GM19438 (cell line): ENCODE measurements at regions not wholly inside any gene's neighbourhood (a gene's known extent, or its start where the extent isn't known, plus 50 kb on each side); places are given as distances from the start of the nearest gene placed in this dataset.
A peak's percentile ranks its signal among the peaks of the same experiment; 100 is the strongest.

Experiments
- ATAC-seq: cut with Tn5 transposase; IDR thresholded peaks from one replicate; pipeline ENCODE4 v1.9.1; 2021; ENCODE audit warnings: low read depth; ENCODE audit not compliant: unreplicated experiment

DNA sequence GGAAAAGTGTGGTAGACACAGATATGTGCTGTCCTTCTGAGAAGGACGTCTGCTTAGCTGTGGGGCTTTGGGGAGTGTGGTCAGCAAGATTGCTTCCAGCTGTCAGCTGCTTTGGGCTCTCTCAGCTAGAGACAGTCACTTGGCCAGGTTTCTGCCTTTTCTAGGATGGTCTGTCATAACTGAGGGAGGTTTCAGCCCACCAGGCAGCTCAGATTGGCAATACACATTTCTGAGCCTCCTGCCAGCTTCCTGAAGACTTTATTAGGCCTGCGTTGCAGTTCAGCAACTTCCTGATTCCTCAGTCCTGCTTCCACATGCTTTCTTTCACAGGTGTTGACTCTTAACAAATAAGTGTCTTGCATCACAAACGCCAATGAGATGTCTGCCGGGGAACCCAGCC, 286.5 kb downstream of the SQOR start:
- ATAC-seq: no peak

DNA sequence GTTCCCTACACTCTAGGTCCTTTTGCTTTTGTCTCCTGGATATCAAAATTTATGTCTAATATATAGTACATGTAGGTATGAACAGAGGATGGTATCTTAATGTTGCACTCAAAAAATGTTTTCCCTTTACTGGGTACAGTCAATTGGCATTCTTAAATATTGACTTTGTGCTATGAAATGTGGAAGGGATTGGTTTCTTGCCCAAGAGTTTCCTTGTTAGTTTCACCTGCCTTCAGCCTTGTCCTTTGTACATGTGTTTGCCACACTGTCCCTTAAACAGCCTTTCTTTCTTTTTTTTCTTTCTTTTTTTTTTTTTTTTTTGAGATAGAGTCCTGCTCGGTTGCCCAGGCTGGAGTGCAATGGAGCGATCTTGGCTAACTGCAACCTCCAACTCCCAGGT, 287.1 kb downstream of the SQOR start:
- ATAC-seq: no peak

DNA sequence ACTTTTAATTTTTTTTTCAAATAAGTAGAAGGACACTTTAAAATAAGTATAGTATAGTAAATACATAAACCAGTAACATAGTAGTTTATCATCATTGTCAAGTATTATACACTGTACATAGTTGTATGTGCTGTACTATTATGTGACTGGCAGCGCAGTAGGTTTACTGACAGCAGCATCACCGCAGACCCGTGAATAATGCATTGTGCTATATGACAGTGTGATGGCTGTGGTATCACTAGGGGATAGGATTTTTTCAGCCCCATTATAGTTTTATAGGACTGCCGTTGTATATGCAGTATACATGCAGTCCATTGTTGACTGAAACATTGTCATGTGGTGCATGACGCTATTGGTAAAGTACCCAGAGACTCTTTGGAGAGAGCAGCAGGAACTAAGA, 306.5 kb downstream of the SQOR start:
- ATAC-seq: no peak

DNA sequence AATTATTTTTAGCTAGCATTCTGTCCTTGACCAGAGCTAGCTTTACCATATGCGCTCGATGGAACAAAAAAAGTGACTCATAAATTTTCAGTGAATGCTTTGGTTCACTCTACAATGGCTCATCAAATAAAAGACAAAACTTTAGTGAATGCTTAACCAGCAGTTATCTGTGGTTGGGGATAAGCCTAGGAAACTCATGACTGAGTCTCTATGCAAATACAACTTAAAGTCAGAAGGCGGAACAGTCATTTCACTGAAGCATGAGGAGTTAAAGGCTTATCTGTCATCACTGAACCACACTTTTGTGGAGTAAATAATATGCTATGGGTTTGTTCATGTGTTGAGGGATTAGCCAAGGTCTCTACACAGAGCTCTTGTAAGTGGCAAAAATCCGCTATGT, 308.4 kb downstream of the SQOR start:
- peak; percentile 94 for ATAC-seq

DNA sequence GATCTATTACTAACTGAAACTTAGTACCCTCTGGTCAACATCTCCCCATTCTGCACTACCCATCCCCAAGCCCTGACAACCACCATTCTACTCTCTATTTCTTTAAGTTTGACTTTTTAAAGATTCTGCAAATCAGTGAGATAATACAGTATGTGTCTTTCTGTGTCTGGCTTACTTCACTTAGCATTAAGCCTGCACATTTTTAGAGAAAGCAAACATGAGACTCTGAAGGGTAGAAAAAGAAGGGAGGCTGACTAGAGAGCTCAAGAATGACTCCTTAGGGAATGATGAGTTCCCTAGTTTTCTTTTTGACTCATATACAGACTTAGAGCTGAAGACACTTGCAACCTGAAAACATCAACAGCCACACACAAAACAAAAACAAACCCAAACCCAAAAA, 311.3 kb downstream of the SQOR start:
- ATAC-seq: no peak

DNA sequence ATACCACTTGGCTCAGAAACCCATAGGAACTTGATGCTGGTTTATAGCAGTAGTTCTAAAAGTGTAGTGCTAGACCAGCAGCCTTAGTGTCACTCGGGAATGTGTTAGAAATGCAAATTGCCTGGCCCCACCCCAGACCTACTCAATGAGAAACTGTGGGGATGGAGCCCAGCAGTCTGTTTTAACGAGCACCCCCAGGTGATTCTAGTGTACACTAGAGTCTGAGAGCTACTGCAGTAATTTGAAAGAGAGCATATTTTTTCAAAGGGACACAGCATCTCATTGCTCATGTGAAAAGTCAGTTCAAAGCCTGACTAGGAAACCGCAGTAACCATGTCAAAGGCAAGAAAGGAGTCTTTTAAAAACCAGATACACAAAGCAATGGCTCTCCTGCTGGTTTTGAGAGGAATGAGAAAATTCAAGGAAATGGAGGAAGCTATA, 313.4 kb downstream of the SQOR start:
- ATAC-seq: no peak

DNA sequence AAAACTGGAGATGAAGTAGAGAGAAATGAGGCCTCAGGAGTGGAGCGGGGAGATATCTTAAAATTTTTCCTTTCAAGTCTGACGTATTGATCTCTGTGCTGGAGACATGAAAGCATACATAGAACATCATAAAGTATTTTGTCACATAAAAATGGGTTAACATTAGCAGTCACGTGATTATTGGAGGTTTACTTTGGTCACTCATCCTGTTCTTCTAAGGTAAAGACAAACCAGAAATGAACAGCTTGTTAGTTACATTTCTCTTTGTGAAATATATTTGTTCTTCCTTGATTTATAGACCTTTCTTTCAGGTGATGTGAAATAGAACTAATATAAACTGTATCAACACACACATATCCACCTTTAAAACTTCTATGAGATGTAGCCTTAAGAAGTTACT, 324.1 kb downstream of the SQOR start:
- no peak for ATAC-seq

DNA sequence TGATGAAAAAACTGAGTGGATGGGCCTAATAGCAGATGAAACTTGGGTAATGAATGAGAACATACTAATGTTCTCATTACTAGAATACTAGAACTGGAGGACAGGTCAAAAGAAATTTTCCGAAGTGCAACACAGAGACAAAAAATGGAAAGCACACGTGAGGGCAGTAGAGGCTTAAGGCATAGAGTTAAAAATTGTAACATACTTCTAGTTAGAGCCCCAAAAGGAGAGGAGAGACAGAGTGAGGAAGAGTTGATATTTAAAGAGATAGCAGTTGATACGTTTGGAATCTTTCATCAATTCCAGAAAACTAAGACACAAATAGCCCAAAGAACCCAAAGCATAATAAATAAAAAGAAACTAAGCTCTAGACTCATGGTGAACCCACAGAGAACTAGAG, 327.9 kb downstream of the SQOR start:
- ATAC-seq: no peak

DNA sequence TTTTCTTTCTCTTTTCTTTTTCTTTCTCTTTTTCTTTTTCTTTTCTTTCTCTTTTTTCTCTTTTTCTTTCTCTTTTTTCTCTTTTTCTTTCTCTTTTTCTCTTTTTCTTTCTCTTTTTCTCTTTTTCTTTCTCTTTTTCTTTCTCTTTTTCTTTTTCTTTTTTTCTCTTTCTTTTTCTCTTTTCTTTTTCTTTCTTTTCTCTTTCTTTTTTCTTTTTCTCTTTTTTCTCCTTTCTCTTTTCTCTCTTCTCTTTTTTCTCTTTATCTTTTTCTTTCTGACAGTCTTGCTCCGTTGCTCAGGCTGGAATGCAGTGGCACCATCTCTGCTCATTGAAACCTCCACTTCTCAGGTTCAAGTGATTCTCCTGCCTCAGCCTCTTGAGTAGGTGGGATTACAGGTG, 335.7 kb downstream of the SQOR start:
- ATAC-seq: no peak

DNA sequence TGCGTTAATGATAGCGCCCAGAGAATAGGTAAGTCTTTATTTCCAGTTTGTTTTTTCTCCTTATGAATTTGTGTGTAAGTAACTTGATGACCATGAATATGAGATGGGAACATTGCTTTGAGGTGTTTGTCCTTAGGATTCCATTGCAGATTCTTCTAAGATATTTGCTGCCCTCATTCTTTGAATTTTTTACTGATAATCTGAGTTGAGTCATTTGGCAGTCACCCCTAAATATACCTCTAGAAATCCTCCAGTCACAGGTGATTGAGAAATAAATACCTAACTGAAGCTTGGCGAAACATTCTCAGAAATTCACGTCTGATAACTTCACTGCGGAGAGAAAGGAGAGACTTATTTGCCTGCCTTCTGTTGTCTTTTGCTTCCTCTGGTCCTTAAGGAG, 345.5 kb downstream of the SQOR start:
- no peak for ATAC-seq

DNA sequence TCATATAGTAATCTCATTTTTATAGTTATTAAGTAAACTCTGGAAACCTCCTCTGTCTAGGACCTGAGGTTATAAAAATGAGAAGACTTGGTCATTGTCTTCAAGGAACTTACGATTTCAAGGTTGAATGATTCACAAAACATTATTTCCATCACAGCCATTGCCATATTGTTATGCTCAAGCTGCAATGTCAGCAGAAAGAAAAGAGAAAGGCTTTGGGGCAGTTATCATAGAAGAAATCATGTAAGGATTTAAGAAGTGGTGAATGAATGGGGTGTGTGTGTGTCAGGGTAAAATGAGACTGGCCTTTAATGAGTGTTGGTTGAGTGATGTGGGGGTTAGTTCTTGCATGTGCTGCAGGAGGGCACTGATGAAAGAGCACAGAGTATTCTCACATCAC, 346.8 kb downstream of the SQOR start:
- no peak for ATAC-seq

DNA sequence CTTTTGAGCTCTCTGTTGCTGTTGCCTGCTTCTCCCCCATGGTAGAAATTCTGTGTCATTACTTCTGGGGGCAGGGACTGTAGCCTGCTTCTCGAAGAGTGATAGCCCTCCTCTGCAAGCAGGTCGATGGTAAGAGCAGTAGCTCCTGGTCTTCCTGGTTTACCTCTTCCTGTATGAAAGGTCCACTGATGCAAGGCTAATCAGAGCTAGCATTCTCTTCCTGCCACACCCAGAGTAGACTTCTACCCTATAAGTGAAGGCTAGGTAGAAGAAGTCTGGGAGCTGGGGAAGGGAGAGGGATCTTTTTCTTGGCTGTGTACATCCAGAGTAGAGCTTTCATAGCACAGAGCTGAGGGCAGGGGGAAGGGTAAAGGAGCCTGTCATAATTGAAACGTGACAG, 357.0 kb downstream of the SQOR start:
- no peak for ATAC-seq

DNA sequence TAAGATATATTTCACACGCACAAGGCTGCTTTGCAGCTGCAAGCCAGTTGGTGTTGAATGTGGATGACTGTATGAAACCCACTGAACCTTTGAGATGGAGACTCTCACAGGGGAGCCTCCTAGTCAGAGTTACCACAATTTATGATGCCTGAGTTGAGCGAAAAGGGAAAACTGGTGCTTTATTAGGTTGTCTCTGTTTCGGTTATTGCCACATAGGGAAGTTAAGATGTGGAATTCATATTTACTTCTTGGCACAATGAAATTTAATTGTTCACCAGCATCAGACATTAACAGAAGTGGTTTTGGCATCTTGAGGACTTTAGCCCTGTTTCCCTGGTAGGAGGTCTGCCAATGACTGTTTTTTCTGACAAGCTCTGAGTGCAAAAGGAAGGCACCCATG, 358.2 kb downstream of the SQOR start:
- no peak for ATAC-seq

DNA sequence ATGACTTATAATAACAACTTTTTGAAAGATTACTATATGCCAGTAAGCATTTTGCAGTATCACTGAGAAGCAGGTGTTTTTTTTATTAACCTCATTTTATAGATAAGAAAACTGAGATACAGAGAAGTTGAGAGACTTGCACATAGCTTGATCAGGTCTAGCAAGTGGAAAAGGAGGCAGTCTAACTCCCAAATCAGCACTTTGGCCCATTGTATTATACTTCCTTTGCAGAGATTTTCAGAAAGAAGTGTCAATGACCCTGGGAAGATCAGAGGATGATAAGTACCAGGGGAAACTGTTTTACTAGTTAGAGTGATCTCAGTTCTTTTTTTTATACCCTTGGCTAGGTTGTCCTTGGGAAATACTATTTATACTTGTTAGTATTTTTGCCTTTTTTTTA, 358.7 kb downstream of the SQOR start:
- ATAC-seq: no peak

DNA sequence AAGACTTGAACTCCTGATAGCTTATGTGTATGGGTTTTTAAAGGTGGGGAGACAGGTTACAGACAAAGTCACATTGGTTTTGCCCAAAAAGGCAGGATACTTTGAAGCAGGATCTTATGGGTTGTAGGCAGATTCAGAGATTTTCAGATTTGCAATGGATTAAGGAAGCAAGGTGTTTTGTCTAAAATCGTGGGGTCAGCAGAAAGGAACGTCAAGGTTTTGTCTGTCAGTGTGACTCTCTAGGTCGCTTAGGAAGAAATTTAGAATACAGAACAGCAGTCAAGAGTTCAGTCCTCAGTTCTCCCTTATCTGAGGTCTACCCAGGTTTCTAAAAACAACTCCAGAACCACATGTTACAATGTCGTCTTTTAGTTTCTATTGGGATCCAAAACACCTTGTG, 361.0 kb downstream of the SQOR start:
- ATAC-seq: no peak

DNA sequence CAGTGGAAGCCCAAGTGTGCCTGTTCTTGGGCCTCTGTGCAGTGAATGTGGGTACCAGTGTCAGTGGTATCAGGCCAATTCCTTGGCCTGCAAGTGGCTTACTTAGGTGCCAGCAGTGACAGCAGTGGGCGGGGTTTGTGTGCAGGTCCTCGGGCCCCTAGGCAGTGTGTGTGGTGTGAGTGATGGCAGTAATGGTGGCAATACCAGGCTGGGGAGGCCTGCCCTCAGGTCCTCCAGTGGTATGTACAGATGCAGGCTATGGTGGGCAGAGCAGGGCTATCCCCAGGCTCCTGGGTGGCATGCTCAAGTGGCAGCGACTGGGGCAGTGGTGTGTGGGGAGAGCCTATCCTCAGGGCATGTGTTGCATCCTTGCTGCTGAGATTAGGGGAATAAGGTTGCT, 379.7 kb downstream of the SQOR start:
- no peak for ATAC-seq

DNA sequence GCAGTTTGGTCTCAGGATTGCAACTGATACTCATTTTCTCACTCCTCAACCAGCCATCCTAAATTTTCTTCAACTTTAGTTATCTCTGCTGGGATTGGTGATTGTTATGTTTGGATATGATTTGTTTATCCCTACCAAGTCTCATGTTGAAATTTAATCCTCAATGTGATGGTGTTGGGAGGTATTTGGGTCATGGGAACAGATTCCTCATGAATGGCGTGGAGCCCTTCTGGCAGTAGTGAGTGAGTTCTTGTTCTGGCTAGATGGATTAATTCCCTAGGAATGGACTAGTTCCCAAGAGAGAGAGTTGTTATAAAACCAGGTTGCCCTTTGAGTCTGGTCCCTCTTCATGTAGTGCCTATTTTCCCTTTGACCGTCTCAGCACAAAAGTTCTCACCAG, 399.9 kb downstream of the SQOR start:
- ATAC-seq: no peak

DNA sequence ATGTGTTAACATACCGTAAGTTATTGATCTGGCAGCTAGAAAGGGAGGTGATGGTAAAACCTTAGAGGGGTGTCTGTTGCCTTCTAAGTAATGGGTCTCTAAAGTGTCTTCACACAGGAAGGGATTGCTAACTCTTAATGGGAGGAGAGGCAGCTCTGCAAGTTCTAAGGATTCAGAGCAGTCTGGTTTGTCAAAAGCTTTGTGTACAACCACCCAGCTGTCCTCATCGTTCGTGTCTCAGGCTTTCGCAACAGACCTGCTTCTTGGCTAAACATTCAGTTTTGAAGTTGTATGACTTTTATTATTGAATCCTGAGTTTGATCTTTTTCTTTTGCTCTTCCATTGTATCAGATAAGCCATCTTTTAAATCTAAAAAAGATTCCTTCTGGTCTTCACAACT, 404.9 kb downstream of the SQOR start:
- no peak for ATAC-seq

DNA sequence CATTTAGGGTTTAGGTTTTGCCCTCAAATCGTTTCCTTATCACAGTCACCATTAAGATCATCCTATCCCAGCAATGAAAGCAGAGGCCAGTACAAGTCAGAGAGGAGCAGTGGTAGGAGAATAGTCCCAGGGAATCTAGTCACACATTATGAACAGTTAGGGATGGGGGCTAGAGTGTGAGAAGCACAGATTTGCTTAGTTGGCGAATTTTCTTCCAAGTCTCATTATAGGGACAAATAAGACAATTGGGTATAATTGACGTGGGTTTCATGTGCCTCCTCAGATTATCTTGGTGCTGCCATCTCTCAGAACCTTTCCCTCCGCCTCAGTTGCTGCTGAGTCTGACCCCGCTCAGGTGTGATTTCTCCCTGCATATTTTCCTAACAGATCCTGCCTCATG, 407.1 kb downstream of the SQOR start:
- ATAC-seq: no peak

DNA sequence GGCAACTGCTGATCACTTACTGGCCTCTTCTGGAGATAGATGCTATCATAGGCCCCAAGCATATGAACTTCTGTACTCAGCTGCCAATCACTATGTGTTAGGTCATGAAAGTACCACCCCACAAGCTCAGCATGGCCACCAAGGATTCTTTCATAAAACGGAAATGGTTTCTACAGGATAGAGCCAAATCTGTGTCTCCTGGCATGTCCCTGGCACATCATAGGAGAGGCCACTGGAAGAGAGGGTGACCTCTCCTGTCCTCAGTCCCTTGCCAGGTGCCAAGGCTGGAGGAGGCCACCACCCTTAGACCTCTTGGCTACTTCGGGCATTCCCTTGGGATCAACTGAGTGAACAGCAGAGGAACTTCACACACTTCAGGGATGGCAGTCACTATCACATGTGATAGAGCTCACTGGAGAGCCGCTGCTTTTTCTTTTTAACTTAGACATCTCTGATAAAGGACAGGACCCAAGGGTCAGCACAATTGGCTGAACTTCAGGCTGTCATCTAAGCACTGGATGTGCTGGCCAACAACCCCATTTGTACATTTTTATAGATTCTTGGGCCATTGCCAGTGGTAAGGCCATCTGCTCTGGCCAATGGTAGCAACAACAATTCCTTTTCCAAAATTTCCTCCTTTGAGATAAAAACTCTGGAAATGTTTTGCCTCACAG, 425.2 kb downstream of the SQOR start:
- no peak for ATAC-seq

DNA sequence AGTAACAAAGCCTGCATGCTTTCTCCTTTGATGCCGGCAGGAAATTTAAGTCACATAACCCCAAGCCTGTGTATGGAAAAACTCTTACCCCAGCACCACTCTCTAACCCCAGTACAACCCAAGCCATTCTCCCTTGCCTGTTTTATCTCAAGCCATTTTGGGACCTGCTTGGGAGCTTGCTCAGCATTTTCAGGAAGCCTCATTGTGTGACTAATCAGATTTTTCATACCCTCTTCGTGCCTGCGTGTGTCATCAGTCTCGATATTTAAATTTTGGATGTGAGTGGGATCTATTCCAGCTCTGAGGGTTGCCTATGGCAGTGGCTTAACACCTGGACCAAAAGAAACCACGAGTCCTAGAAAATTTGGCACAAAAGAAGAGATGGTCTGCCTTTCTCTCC, 426.2 kb downstream of the SQOR start:
- ATAC-seq: no peak

DNA sequence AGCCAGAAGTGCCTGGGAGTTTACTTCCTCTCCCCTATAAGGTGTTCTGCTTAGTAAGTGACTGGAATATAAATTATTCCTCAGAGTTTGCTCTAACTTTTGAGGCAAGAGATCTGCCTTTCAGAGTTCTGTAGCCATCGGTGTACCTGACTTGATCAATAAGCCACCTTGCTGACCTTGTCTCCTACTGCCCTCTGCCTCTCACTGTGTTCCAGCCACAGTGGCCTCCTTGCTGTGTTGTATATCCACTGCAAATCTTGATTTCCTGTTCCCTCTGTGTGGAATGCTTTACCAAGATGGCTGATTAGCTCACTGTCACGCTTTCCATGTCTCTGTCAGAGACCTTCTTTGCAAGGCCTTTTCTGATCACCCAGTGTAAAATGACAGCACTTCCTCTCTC, 442.4 kb downstream of the SQOR start:
- no peak for ATAC-seq

DNA sequence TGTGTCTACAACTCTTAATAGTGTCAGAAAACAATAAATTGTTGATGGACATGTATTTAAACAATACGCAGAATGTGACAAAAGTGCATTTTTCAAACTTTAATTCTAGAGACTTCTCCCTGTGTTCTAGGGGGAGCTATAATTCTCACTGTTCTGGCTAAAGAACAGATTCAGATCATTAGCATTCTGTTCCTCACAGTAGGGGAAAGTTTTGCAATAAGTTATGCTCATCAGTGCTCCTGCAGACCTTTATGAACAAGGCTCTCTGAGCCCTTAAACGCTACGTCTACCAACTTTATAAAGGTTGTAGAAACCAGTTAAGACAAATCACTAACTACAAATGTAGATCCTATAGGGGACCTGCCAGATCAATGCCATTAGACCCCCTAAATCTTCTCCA, 444.2 kb downstream of the SQOR start:
- ATAC-seq: no peak
